B cell (primary cell): ENCODE measurements at regions not wholly inside any gene's neighbourhood (a gene's known extent, or its start where the extent isn't known, plus 50 kb on each side); places are given as distances from the start of the nearest gene placed in this dataset.

Source experiments
- ATAC-seq: fragments of 200-7000 bp; cut with Tn5 transposase; one replicate; pipeline ENCODE4 v1.10.0; 2021; ENCODE audit warnings: low read depth, mild to moderate bottlenecking, moderate number of reproducible peaks, moderate library complexity
- CTCF ChIA-PET: fragments of 350-600 bp; sonication (Branson Sonifier 250); formaldehyde crosslinking; loops from one replicate; lab custom pipeline; 2021; ENCODE audit warnings: antibody characterized with exemption, inconsistent platforms; lab: Charles Lee
- POLR2A ChIA-PET: fragments of 350-600 bp; sonication (Branson Sonifier 250); formaldehyde crosslinking; loops from one replicate; lab custom pipeline; 2021; ENCODE audit warnings: antibody characterized with exemption; lab: Charles Lee
- DNase-seq: peaks from one replicate; pipeline ENCODE4 v3.0.0; 2013
- H2AFZ ChIP-seq: 2 replicates; pipeline ENCODE4 v1.6.1; 2012; ENCODE audit warnings: mild to moderate bottlenecking, low read depth, low read length; ENCODE audit not compliant: insufficient read depth, poor library complexity, severe bottlenecking
- H3K27ac ChIP-seq, 2 donors: 1 replicate in 1 of 2; 2 replicates in 1 of 2; pipeline ENCODE4 v1.5.1; 2012 to 2013; ENCODE audit warnings: low read length in 2 of 2, mild to moderate bottlenecking in 2 of 2, moderate library complexity in 1 of 2
- H3K27me3 ChIP-seq, 4 experiments: fragments of 200-600 bp in 1 of 4; sonication (generic) in 1 of 4; replicated peaks in 1 of 4; 1 replicate in 2 of 4; 2 replicates in 2 of 4; pipeline versions ENCODE4 v1.6.1 to v1.7.0; 2013 to 2016; ENCODE audit warnings: low read length in 3 of 4, mild to moderate bottlenecking in 2 of 4, mixed read lengths in 1 of 4, moderate library complexity in 1 of 4; ENCODE audit not compliant: insufficient read depth in 4 of 4, control insufficient read depth in 3 of 4; ENCODE audit errors: control extremely low read depth in 1 of 4
- H3K36me3 ChIP-seq, 2 experiments: replicated peaks in 1 of 2; 1 replicate in 1 of 2; 2 replicates in 1 of 2; pipeline versions ENCODE4 v1.6.1 to v1.7.1; 2013; ENCODE audit warnings: low read length in 1 of 2; ENCODE audit not compliant: insufficient read depth in 2 of 2, control insufficient read depth in 1 of 2; ENCODE audit errors: control extremely low read depth in 1 of 2, extremely low read depth in 1 of 2
- H3K4me1 ChIP-seq, 2 donors: fragments of 200-600 bp in 1 of 2; sonication (generic) in 1 of 2; 1 replicate in 1 of 2; 2 replicates in 1 of 2; pipeline versions ENCODE4 v1.5.1 to v1.6.1; 2013 to 2017; ENCODE audit warnings: low read length in 2 of 2; ENCODE audit not compliant: control insufficient read depth in 2 of 2, insufficient read depth in 2 of 2
- H3K4me2 ChIP-seq: replicated peaks from 2 replicates; pipeline ENCODE3; 2012; ENCODE audit warnings: mild to moderate bottlenecking, low read depth, low read length; ENCODE audit not compliant: poor library complexity, severe bottlenecking
- H3K4me3 ChIP-seq, 5 experiments: fragments of 200-600 bp in 1 of 5; sonication (generic) in 1 of 5; 1 replicate in 3 of 5; 2 replicates in 2 of 5; pipeline versions ENCODE4 v1.5.1 to v1.7.0; 2011 to 2016; ENCODE audit warnings: low read length in 4 of 5, mild to moderate bottlenecking in 4 of 5, low read depth in 2 of 5, control low read depth in 1 of 5, moderate library complexity in 1 of 5; ENCODE audit not compliant: insufficient read depth in 1 of 5; ENCODE audit errors: control extremely low read depth in 1 of 5, extremely low read depth in 1 of 5
- H3K79me2 ChIP-seq: fragments of 200-600 bp; sonication (generic); one replicate; pipeline ENCODE4 v1.6.0; 2016; ENCODE audit warnings: low read length; ENCODE audit not compliant: control insufficient read depth, insufficient read depth
- H3K9ac ChIP-seq: fragments of 200-600 bp; sonication (generic); 2 replicates; pipeline ENCODE4 v1.6.1; 2017; ENCODE audit warnings: mild to moderate bottlenecking, low read length, moderate library complexity
- H3K9me3 ChIP-seq, 3 donors: one replicate each; pipeline versions ENCODE4 v1.6.1 to v1.7.1; 2013; ENCODE audit warnings: low read length in 2 of 3; ENCODE audit not compliant: control insufficient read depth in 2 of 3, insufficient read depth in 1 of 3; ENCODE audit errors: control extremely low read depth in 1 of 3
- H4K20me1 ChIP-seq: 2 replicates; pipeline ENCODE4 v1.6.0; 2012; ENCODE audit warnings: mild to moderate bottlenecking, low read length; ENCODE audit not compliant: insufficient read depth, control insufficient read depth, poor library complexity, severe bottlenecking
- H3K27ac Mint-ChIP-seq: one replicate; pipeline ENCODE4 v1.8.0; 2021; ENCODE audit warnings: mixed read lengths
- H3K27me3 Mint-ChIP-seq: one replicate; pipeline ENCODE4 v1.8.0; 2021; ENCODE audit warnings: mixed read lengths
- H3K4me1 Mint-ChIP-seq: one replicate; pipeline ENCODE4 v1.8.0; 2021; ENCODE audit warnings: mixed read lengths
- H3K4me3 Mint-ChIP-seq: one replicate; pipeline ENCODE4 v1.8.0; 2021; ENCODE audit warnings: mixed read lengths
- H3K9me3 Mint-ChIP-seq: one replicate; pipeline ENCODE4 v1.8.0; 2022; ENCODE audit warnings: mixed read lengths; ENCODE audit not compliant: insufficient read depth
- EZH2 ChIP-seq: IDR thresholded peaks from 2 replicates; pipeline ENCODE4 v1.6.1; 2012; ENCODE audit warnings: borderline replicate concordance, low read depth, mild to moderate bottlenecking, moderate library complexity, low read length; ENCODE audit not compliant: insufficient read depth, poor library complexity, severe bottlenecking
- WGBS: methylation state at CpG from one replicate; pipeline ENCODE4 v1.1.5; 2013; ENCODE audit warnings: missing lambda C conversion rate; ENCODE audit not compliant: insufficient coverage; 5-methylcytosine and 5-hydroxymethylcytosine counted together
- intact Hi-C: fragments of 100-400 bp; cut with micrococcal nuclease; formaldehyde crosslinking; loops from one replicate; pipeline ENCODE4 v1.10.0; 2022
- TF ChIP-seq, protein P1 (sequence below): fragments of 200-600 bp; IDR thresholded peaks from one replicate; pipeline ENCODE4 v1.8.0; 2022; ENCODE audit warnings: antibody characterized with exemption, mild to moderate bottlenecking

DNA sequence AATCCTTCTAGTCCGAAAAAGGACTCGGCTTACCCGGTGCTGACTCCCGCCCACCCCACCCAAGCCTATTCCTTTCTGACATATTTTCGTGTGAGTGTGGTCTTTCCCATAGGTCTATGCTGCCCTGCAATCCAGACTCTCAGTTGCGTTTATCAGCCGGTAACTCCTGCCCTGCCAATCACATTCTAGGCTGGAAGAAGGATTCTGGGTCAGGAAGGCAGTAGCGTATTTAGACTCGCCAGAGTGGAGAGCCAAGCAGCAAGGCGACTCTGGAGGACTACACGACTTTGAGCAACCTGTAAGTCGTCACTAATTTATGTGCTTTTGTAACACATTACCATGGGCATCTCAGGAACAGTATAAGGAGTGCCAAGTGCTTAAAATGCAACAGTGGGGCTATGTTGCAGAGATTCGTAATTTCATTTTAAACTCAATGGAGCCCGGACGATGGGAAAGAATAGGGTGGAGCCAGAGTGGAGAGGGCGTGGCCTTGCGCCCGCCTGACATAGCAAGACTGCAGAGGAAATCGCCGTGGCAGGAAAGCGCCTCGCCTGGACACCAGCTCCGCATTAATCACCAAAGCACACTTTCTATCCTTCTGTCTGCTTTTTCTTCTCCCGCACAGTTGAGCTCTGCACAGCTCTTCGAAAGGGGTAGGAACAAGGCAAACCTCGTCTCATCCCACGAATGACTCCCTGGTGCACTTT, 1044.2 kb downstream of the AGBL1 start:
- Histone ChIP-seq H3K36me3 (no peaks in the 10 kb centered on the region), H4K20me1 (no peaks in the 10 kb centered on the region), H3K9ac (no peak overlapping the region), H3K27me3 (no peaks in the 10 kb centered on the region), H3K27ac (no peak overlapping the region), H3K4me1 (no peaks in the 10 kb centered on the region), H3K79me2 (no peaks in the 10 kb centered on the region), H3K9me3 (peaks cover 0 to 12% (median 0%) of the 10 kb centered on the region in 3 donors), H3K4me2 (no peak overlapping the region), H2AFZ (no peak overlapping the region), H3K4me3 (no peak overlapping the region)
- no peak overlapping the region for H3K4me3 Mint-ChIP-seq
- H3K4me1 Mint-ChIP-seq, result no peaks in the 10 kb centered on the region
- no peaks in the 10 kb centered on the region for H3K27me3 Mint-ChIP-seq
- POLR2A ChIA-PET, result no interaction called here
- no peak for ATAC-seq
- TF ChIP-seq, protein P1, sequence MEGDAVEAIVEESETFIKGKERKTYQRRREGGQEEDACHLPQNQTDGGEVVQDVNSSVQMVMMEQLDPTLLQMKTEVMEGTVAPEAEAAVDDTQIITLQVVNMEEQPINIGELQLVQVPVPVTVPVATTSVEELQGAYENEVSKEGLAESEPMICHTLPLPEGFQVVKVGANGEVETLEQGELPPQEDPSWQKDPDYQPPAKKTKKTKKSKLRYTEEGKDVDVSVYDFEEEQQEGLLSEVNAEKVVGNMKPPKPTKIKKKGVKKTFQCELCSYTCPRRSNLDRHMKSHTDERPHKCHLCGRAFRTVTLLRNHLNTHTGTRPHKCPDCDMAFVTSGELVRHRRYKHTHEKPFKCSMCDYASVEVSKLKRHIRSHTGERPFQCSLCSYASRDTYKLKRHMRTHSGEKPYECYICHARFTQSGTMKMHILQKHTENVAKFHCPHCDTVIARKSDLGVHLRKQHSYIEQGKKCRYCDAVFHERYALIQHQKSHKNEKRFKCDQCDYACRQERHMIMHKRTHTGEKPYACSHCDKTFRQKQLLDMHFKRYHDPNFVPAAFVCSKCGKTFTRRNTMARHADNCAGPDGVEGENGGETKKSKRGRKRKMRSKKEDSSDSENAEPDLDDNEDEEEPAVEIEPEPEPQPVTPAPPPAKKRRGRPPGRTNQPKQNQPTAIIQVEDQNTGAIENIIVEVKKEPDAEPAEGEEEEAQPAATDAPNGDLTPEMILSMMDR, result no peak
- TF ChIP-seq EZH2, result no peak
- H3K9me3 Mint-ChIP-seq, result peaks cover 5% of the 10 kb centered on the region
- 88% methylated on average over 24 of the region's 27 CpGs for WGBS
- intact Hi-C loops, result no loop called here
- no peak overlapping the region for H3K27ac Mint-ChIP-seq
- CTCF ChIA-PET, result no interaction called here
- no peak for DNase-seq

DNA sequence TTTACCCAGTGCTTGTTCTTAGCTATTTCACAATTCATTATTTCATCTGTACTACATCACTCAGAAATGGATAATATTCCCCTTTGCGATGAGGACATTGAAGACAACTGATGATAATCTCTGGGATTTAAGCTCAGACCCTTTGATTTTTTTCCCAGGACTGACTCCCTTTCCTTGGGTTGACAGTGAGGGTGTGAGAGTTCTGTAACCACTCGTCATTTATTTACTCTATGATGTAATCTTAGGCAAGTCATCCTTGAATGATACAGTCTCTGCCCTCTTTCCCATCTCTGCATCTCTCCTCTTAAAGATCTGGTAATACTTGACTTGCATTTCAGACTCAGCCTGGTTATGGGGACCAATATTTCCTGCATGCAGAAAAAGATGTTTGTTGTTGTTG, 1041.7 kb downstream of the AGBL1 start:
- H4K20me1 ChIP-seq, result no peaks in the 10 kb centered on the region
- Mint-ChIP-seq H3K27ac (no peak overlapping the region), H3K4me1 (no peaks in the 10 kb centered on the region), H3K4me3 (no peak overlapping the region), H3K27me3 (no peaks in the 10 kb centered on the region), H3K9me3 (peaks cover 4% of the 10 kb centered on the region)
- DNase-seq (no peak), ATAC-seq (no peak)
- POLR2A ChIA-PET, result no interaction called here
- no peak overlapping the region for H3K27ac ChIP-seq
- no CpG with 5 or more reads among the region's 2 CpGs for WGBS
- no peak overlapping the region for H3K9ac ChIP-seq
- H2AFZ ChIP-seq, result no peak overlapping the region
- no peaks in the 10 kb centered on the region for H3K36me3 ChIP-seq
- H3K4me2 ChIP-seq, result no peak overlapping the region
- CTCF ChIA-PET, result no interaction called here
- no peak overlapping the region for H3K4me3 ChIP-seq
- H3K4me1 ChIP-seq, result no peaks in the 10 kb centered on the region
- no peaks in the 10 kb centered on the region for H3K27me3 ChIP-seq
- no peak for TF ChIP-seq EZH2
- TF ChIP-seq, protein P1, result no peak
- H3K79me2 ChIP-seq, result no peaks in the 10 kb centered on the region
- intact Hi-C loops, result no loop called here
- peaks cover 0 to 12% (median 0%) of the 10 kb centered on the region in 3 donors for H3K9me3 ChIP-seq
